Astrocyte (in vitro differentiated cells and primary cell): ENCODE measurements at regions not wholly inside any gene's neighbourhood (a gene's known extent, or its start where the extent isn't known, plus 50 kb on each side); places are given as distances from the start of the nearest gene placed in this dataset.

Experiments
- DNase-seq: peaks from one replicate; pipeline ENCODE4 v3.0.0-alpha.2; 2010; ENCODE audit warnings: low read depth
- FAIRE-seq: peaks from 2 replicates; lab custom pipeline; 2011; peaks lifted over from hg19 to GRCh38; lab: Jason Lieb, UNC
- H2AFZ ChIP-seq: 2 replicates; pipeline ENCODE4 v1.6.0; 2012; ENCODE audit warnings: low read depth, low read length, inconsistent platforms
- H3K27ac ChIP-seq: 2 replicates; pipeline ENCODE4 v1.5.1; 2011; ENCODE audit warnings: low read depth, low read length, inconsistent platforms
- H3K27me3 ChIP-seq: 2 replicates; pipeline ENCODE4 v1.6.0; 2011; ENCODE audit warnings: low read length, inconsistent platforms; ENCODE audit not compliant: insufficient read depth
- H3K36me3 ChIP-seq: 2 replicates; pipeline ENCODE4 v1.5.1; 2011; ENCODE audit warnings: low read length, inconsistent platforms; ENCODE audit not compliant: insufficient read depth
- H3K4me1 ChIP-seq: 2 replicates; pipeline ENCODE4 v1.5.1; 2011; ENCODE audit warnings: low read length, inconsistent platforms; ENCODE audit not compliant: insufficient read depth
- H3K4me2 ChIP-seq: 2 replicates; pipeline ENCODE4 v1.6.0; 2012; ENCODE audit warnings: low read length, inconsistent platforms
- H3K4me3 ChIP-seq: 2 replicates; pipeline ENCODE4 v1.5.1; 2011; ENCODE audit warnings: low read depth, mild to moderate bottlenecking, low read length, inconsistent platforms; ENCODE audit not compliant: insufficient read depth
- H3K79me2 ChIP-seq: 2 replicates; pipeline ENCODE4 v1.6.0; 2012; ENCODE audit warnings: mild to moderate bottlenecking, low read length, inconsistent platforms; ENCODE audit not compliant: insufficient read depth
- H3K9ac ChIP-seq: 2 replicates; pipeline ENCODE4 v1.6.0; 2012; ENCODE audit warnings: mild to moderate bottlenecking, low read length, inconsistent platforms
- H3K9me3 ChIP-seq: 2 replicates; pipeline ENCODE4 v1.5.1; 2012; ENCODE audit warnings: low read depth, mild to moderate bottlenecking, low read length, inconsistent platforms; ENCODE audit not compliant: insufficient read depth
- H4K20me1 ChIP-seq: 2 replicates; pipeline ENCODE4 v1.6.0; 2012; ENCODE audit warnings: low read length, inconsistent platforms; ENCODE audit not compliant: insufficient read depth
- H3K27ac Mint-ChIP-seq: one replicate; pipeline ENCODE4 v1.8.0; 2021; ENCODE audit warnings: mild to moderate bottlenecking, mixed read lengths; ENCODE audit not compliant: unreplicated experiment
- H3K27me3 Mint-ChIP-seq: one replicate; pipeline ENCODE4 v1.8.0; 2021; ENCODE audit warnings: low read depth, mixed read lengths; ENCODE audit not compliant: unreplicated experiment
- H3K36me3 Mint-ChIP-seq: one replicate; pipeline ENCODE4 v1.8.0; 2021; ENCODE audit warnings: low read depth, mixed read lengths; ENCODE audit not compliant: unreplicated experiment
- H3K4me1 Mint-ChIP-seq: one replicate; pipeline ENCODE4 v1.8.0; 2021; ENCODE audit warnings: low read depth, mixed read lengths; ENCODE audit not compliant: unreplicated experiment
- H3K4me3 Mint-ChIP-seq: one replicate; pipeline ENCODE4 v1.8.0; 2021; ENCODE audit warnings: mild to moderate bottlenecking, moderate library complexity, mixed read lengths; ENCODE audit not compliant: unreplicated experiment
- H3K9me3 Mint-ChIP-seq: one replicate; pipeline ENCODE4 v1.8.0; 2021; ENCODE audit warnings: mild to moderate bottlenecking, mixed read lengths; ENCODE audit not compliant: unreplicated experiment
- EZH2 ChIP-seq: IDR thresholded peaks from 2 replicates; pipeline ENCODE4 v1.6.1; 2012; ENCODE audit warnings: mild to moderate bottlenecking, low read length, inconsistent platforms; ENCODE audit not compliant: insufficient read depth
- TF ChIP-seq, protein P1 (sequence below): IDR thresholded peaks from 2 replicates; pipeline ENCODE4 v1.5.1; 2011; ENCODE audit warnings: low read depth, mild to moderate bottlenecking, inconsistent platforms, low read length, moderate library complexity; ENCODE audit not compliant: insufficient read depth

DNA sequence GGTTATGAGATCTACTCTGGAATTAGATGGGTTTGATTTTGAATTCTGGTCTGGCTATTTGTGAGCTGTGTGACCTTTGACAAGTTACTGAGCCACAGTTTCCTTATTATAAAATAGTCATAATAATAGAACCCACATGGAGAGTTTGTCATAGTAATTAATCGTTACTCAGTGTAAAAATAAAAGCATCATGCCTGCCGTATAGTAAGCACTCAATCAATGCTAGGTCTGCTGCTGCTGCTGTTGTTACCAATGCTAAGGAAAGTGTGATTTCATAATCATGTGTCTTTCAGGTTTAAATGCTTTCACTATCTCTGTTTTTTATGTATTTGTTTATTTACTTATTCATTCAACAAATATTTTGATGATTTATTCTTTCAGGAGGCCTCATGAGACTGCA lies 539.9 kb upstream of the SEL1L start:
- Histone ChIP-seq H3K4me3 (no peak overlapping the region), H4K20me1 (no peaks in the 10 kb centered on the region), H2AFZ (no peak overlapping the region), H3K27me3 (no peaks in the 10 kb centered on the region), H3K9ac (no peak overlapping the region), H3K9me3 (peaks cover 3% of the 10 kb centered on the region), H3K4me1 (no peaks in the 10 kb centered on the region), H3K79me2 (no peaks in the 10 kb centered on the region), H3K27ac (no peak overlapping the region), H3K4me2 (no peak overlapping the region), H3K36me3 (no peaks in the 10 kb centered on the region)
- H3K36me3 Mint-ChIP-seq, result no peaks in the 10 kb centered on the region
- no peak for DNase-seq
- no peak overlapping the region for H3K27ac Mint-ChIP-seq
- no peaks in the 10 kb centered on the region for H3K4me1 Mint-ChIP-seq
- no peak overlapping the region for H3K4me3 Mint-ChIP-seq
- TF ChIP-seq, protein P1, sequence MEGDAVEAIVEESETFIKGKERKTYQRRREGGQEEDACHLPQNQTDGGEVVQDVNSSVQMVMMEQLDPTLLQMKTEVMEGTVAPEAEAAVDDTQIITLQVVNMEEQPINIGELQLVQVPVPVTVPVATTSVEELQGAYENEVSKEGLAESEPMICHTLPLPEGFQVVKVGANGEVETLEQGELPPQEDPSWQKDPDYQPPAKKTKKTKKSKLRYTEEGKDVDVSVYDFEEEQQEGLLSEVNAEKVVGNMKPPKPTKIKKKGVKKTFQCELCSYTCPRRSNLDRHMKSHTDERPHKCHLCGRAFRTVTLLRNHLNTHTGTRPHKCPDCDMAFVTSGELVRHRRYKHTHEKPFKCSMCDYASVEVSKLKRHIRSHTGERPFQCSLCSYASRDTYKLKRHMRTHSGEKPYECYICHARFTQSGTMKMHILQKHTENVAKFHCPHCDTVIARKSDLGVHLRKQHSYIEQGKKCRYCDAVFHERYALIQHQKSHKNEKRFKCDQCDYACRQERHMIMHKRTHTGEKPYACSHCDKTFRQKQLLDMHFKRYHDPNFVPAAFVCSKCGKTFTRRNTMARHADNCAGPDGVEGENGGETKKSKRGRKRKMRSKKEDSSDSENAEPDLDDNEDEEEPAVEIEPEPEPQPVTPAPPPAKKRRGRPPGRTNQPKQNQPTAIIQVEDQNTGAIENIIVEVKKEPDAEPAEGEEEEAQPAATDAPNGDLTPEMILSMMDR, result no peak
- TF ChIP-seq EZH2, result no peak
- no peaks in the 10 kb centered on the region for H3K27me3 Mint-ChIP-seq
- no peak for FAIRE-seq
- H3K9me3 Mint-ChIP-seq, result peaks cover 5% of the 10 kb centered on the region

DNA sequence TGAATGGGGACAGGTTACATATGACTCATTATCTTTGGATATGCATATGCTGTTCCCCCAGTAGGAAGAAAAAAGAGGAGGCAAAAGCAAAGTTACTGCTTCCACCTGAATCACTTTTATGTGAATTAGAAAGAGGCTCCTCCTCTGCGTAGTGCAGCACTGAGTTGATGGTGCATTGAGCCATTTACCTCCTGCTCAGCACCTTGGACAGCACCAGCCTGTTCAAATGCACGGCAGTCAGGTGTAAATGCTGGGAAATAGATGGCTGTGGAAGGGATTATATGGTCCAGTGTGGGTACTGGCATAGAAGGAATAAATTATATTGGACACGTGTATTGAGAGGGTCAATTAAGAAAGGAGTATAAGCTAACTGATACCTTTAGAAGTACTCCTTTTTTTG lies 541.9 kb upstream of the SEL1L start:
- no peaks in the 10 kb centered on the region for H3K27me3 ChIP-seq
- DNase-seq (no peak), FAIRE-seq (no peak)
- Mint-ChIP-seq H3K27me3 (no peaks in the 10 kb centered on the region), H3K36me3 (no peaks in the 10 kb centered on the region), H3K9me3 (peaks cover 5% of the 10 kb centered on the region), H3K27ac (no peak overlapping the region), H3K4me3 (no peak overlapping the region), H3K4me1 (no peaks in the 10 kb centered on the region)
- no peak overlapping the region for H3K9ac ChIP-seq
- H2AFZ ChIP-seq, result no peak overlapping the region
- H3K4me3 ChIP-seq, result no peak overlapping the region
- H3K79me2 ChIP-seq, result no peaks in the 10 kb centered on the region
- H3K4me2 ChIP-seq, result no peak overlapping the region
- peaks cover 6% of the 10 kb centered on the region for H3K9me3 ChIP-seq
- H4K20me1 ChIP-seq, result no peaks in the 10 kb centered on the region
- no peaks in the 10 kb centered on the region for H3K36me3 ChIP-seq
- TF ChIP-seq, protein P1, result no peak
- TF ChIP-seq EZH2, result no peak
- H3K4me1 ChIP-seq, result no peaks in the 10 kb centered on the region
- no peak overlapping the region for H3K27ac ChIP-seq

DNA sequence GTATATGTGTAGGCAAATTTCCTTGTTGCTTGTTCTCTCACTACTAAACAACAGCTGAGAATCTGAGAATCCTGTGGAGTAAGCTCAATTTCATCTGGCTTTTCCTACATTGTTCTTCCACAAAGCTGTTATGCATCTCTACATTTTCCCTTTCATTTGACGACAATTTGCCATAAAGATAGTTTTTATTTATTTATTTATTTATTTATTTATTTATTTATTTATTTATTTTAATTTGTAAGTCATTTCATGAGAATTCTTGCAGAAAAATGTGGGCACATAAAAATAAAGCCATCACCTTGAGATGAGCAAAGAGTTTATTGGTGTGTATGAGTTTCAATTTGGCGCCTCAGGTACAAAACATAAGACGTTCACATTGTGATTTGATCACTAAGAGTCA lies 545.9 kb upstream of the SEL1L start:
- Histone ChIP-seq H3K4me3 (no peak overlapping the region), H3K4me1 (no peaks in the 10 kb centered on the region), H3K9me3 (peaks cover 6% of the 10 kb centered on the region), H3K27ac (no peak overlapping the region), H3K27me3 (no peaks in the 10 kb centered on the region), H2AFZ (no peak overlapping the region), H3K4me2 (no peak overlapping the region), H4K20me1 (no peaks in the 10 kb centered on the region), H3K9ac (no peak overlapping the region), H3K36me3 (no peaks in the 10 kb centered on the region), H3K79me2 (no peaks in the 10 kb centered on the region)
- Mint-ChIP-seq H3K36me3 (no peaks in the 10 kb centered on the region), H3K27ac (no peak overlapping the region), H3K4me3 (no peak overlapping the region), H3K27me3 (no peaks in the 10 kb centered on the region), H3K9me3 (peaks cover 5% of the 10 kb centered on the region), H3K4me1 (no peaks in the 10 kb centered on the region)
- FAIRE-seq (no peak), DNase-seq (no peak)
- TF ChIP-seq EZH2, result no peak
- TF ChIP-seq, protein P1, result no peak
